Lung (tissue), 11 donors: ENCODE measurements at regions not wholly inside any gene's neighbourhood (a gene's known extent, or its start where the extent isn't known, plus 50 kb on each side); places are given as distances from the start of the nearest gene placed in this dataset.

Experiments
- ATAC-seq: fragments of 200-7000 bp; cut with Tn5 transposase; one replicate; pipeline ENCODE4 v1.9.1; 2020; ENCODE audit warnings: moderate number of reproducible peaks; ENCODE audit not compliant: insufficient read depth, low FRiP score
- DNase-seq, 3 donors: peaks; one replicate each; pipeline ENCODE4 v3.0.0-alpha.2; 2013 to 2017
- H3K27ac ChIP-seq, 2 donors: one replicate each; pipeline ENCODE4 v1.5.1; 2013; ENCODE audit warnings: mild to moderate bottlenecking in 2 of 2, moderate library complexity in 2 of 2, control low read depth in 1 of 2, inconsistent platforms in 1 of 2, low read depth in 1 of 2, low read length in 1 of 2
- H3K27me3 ChIP-seq, 3 donors: one replicate each; pipeline ENCODE4 v1.5.1; 2013; ENCODE audit warnings: low read length in 2 of 3; ENCODE audit not compliant: control insufficient read depth in 3 of 3, insufficient read depth in 3 of 3
- H3K36me3 ChIP-seq, 4 donors: one replicate each; pipeline ENCODE4 v1.5.1; 2013; ENCODE audit warnings: low read length in 4 of 4, mild to moderate bottlenecking in 1 of 4, moderate library complexity in 1 of 4; ENCODE audit not compliant: control insufficient read depth in 4 of 4, insufficient read depth in 4 of 4
- H3K4me1 ChIP-seq, 5 donors: one replicate each; pipeline ENCODE4 v1.5.1; 2013; ENCODE audit warnings: low read length in 5 of 5, mild to moderate bottlenecking in 2 of 5, moderate library complexity in 1 of 5; ENCODE audit not compliant: control insufficient read depth in 5 of 5, insufficient read depth in 5 of 5
- H3K4me3 ChIP-seq: one replicate; pipeline ENCODE4 v1.5.1; 2013; ENCODE audit warnings: mild to moderate bottlenecking, control low read depth, moderate library complexity
- H3K9ac ChIP-seq, 2 donors: one replicate each; pipeline ENCODE4 v1.5.1; 2013; ENCODE audit warnings: low read length in 2 of 2, control low read depth in 1 of 2; ENCODE audit not compliant: insufficient read depth in 1 of 2
- H3K9me3 ChIP-seq, 4 donors: one replicate each; pipeline ENCODE4 v1.5.1; 2013; ENCODE audit warnings: low read length in 3 of 4, mild to moderate bottlenecking in 1 of 4, moderate library complexity in 1 of 4; ENCODE audit not compliant: control insufficient read depth in 4 of 4, insufficient read depth in 3 of 4
- CTCF ChIP-seq: IDR thresholded peaks from 2 replicates; pipeline ENCODE4 v1.5.1; 2012; ENCODE audit warnings: mild to moderate bottlenecking; ENCODE audit errors: control extremely low read depth, extremely low read depth
- WGBS, 2 donors: extraction: QIAGEN DNeasy Blood & Tissue Kit; methylation state at CpG; one replicate each; pipeline ENCODE4 v1.1.7; 2013; 5-methylcytosine and 5-hydroxymethylcytosine counted together
- donor health status: control.
- donor health status: control.
- donor health status: Bipolar disorder and iron deficiency.
- donor health status: healthy.
- donor health status: DM: yes; HTN: yes; CAD: no.

GRCh38 chr2:22992441-22992840 lies 392.5 kb upstream of the KLHL29 start:
- no peaks in the 10 kb centered on the region for H3K27me3 ChIP-seq
- 71 to 86% methylated on average over 2 of the region's 2 CpGs for WGBS, 2 donors
- no peaks in the 10 kb centered on the region for H3K9me3 ChIP-seq
- no peak overlapping the region for H3K4me3 ChIP-seq
- H3K36me3 ChIP-seq = no peaks in the 10 kb centered on the region
- TF ChIP-seq CTCF = no peak
- no peak for DNase-seq
- H3K27ac ChIP-seq = no peak overlapping the region
- H3K9ac ChIP-seq = no peak overlapping the region
- H3K4me1 ChIP-seq = no peaks in the 10 kb centered on the region
- no peak for ATAC-seq

GRCh38 chr2:22993250-22993649 lies 391.7 kb upstream of the KLHL29 start:
- WGBS, 2 donors = 71 to 72% methylated on average over 1 of the region's 1 CpG
- Histone ChIP-seq H3K9ac (no peak overlapping the region), H3K27me3 (no peaks in the 10 kb centered on the region), H3K4me3 (no peak overlapping the region), H3K9me3 (no peaks in the 10 kb centered on the region), H3K36me3 (no peaks in the 10 kb centered on the region), H3K4me1 (no peaks in the 10 kb centered on the region), H3K27ac (no peak overlapping the region)
- TF ChIP-seq CTCF = no peak
- ATAC-seq = no peak
- DNase-seq = no peak

GRCh38 chr2:22995576-22995975 lies 389.4 kb upstream of the KLHL29 start:
- 89 to 91% methylated on average over 3 of the region's 3 CpGs for WGBS, 2 donors
- Histone ChIP-seq H3K36me3 (no peaks in the 10 kb centered on the region), H3K27ac (no peak overlapping the region), H3K9ac (no peak overlapping the region), H3K4me3 (no peak overlapping the region), H3K27me3 (no peaks in the 10 kb centered on the region), H3K4me1 (no peaks in the 10 kb centered on the region), H3K9me3 (no peaks in the 10 kb centered on the region)
- DNase-seq (no peak), ATAC-seq (no peak)
- no peak for TF ChIP-seq CTCF

GRCh38 chr2:22996911-22997310 lies 388.1 kb upstream of the KLHL29 start:
- no peak for TF ChIP-seq CTCF
- Histone ChIP-seq H3K36me3 (no peaks in the 10 kb centered on the region), H3K27ac (no peak overlapping the region), H3K9ac (no peak overlapping the region), H3K27me3 (no peaks in the 10 kb centered on the region), H3K4me3 (no peak overlapping the region), H3K4me1 (no peaks in the 10 kb centered on the region), H3K9me3 (no peaks in the 10 kb centered on the region)
- ATAC-seq = no peak
- DNase-seq = no peak
- 61 to 87% methylated on average over 2 of the region's 2 CpGs for WGBS, 2 donors
